ENCODE measurements at regions not wholly inside any gene's neighbourhood (a gene's known extent, or its start where the extent isn't known, plus 50 kb on each side); places are given as distances from the start of the nearest gene placed in this dataset.

DNA sequence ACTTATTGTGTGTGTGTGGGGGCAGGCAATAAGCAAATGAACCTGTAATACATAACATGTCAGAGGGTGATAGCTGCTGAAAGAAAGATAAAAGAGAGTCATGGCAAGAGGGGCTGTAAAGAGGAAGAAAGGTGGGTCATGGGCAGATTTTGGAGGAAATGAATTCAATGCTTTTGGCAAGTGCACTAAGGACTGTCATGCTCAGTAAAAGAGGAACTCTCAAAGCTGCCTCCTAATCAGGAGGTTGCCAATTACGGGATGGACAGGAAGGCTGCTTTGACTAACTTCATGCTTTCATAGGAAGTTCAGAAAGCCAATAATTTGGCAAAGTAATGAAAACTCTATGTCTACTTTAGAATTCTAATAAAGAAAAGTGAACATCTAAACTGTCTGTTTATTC lies 401.2 kb downstream of the SH2D4B start:
- H3K4me1 ChIP-seq (ENCODE audit: control insufficient read depth, extremely low read depth, insufficient read depth, low read length) = no peaks in the 10 kb centered on the region
- H4K20me1 ChIP-seq (ENCODE audit: control insufficient read depth, extremely low read depth, insufficient read depth, low read length) = no peaks in the 10 kb centered on the region
- H3K27me3 ChIP-seq (ENCODE audit: control insufficient read depth, insufficient read depth, low read length) = no peaks in the 10 kb centered on the region
- no peaks in the 10 kb centered on the region for H3K9me3 ChIP-seq (ENCODE audit: control insufficient read depth, insufficient read depth, low read depth, low read length)
- H2AFZ ChIP-seq (ENCODE audit: low read length) = no peak overlapping the region
- H3K4me3 ChIP-seq (replicated peaks in 1 of 4; ENCODE audit: control extremely low read depth in 1 of 4, insufficient read depth in 1 of 4, low read depth in 3 of 4, low read length in 4 of 4) = no peak overlapping the region
- no peak overlapping the region for H3K4me2 ChIP-seq (ENCODE audit: extremely low read depth, insufficient read depth, low read length)
- DNase-seq (ENCODE audit: low read depth in 2 of 2) = no peak
- no peak overlapping the region for H3K27ac ChIP-seq (ENCODE audit: insufficient read depth, low read length)
- H3K36me3 ChIP-seq (ENCODE audit: control insufficient read depth, insufficient read depth, low read length) = no peaks in the 10 kb centered on the region
- H3K9ac ChIP-seq (ENCODE audit: insufficient read depth, low read length) = no peak overlapping the region
- H3K79me2 ChIP-seq (ENCODE audit: control insufficient read depth, insufficient read depth, low read length) = no peaks in the 10 kb centered on the region
- TF ChIP-seq EZH2 (IDR thresholded peaks at IDR 0.05; ENCODE audit: low read length, missing control alignments) = no peak
- TF ChIP-seq, protein P1, sequence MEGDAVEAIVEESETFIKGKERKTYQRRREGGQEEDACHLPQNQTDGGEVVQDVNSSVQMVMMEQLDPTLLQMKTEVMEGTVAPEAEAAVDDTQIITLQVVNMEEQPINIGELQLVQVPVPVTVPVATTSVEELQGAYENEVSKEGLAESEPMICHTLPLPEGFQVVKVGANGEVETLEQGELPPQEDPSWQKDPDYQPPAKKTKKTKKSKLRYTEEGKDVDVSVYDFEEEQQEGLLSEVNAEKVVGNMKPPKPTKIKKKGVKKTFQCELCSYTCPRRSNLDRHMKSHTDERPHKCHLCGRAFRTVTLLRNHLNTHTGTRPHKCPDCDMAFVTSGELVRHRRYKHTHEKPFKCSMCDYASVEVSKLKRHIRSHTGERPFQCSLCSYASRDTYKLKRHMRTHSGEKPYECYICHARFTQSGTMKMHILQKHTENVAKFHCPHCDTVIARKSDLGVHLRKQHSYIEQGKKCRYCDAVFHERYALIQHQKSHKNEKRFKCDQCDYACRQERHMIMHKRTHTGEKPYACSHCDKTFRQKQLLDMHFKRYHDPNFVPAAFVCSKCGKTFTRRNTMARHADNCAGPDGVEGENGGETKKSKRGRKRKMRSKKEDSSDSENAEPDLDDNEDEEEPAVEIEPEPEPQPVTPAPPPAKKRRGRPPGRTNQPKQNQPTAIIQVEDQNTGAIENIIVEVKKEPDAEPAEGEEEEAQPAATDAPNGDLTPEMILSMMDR (conservative IDR thresholded peaks at IDR 0.05 in 1 of 2, IDR thresholded peaks at IDR 0.05 in 1 of 2; ENCODE audit: low read depth in 1 of 2, low read length in 2 of 2) = no peak

DNA sequence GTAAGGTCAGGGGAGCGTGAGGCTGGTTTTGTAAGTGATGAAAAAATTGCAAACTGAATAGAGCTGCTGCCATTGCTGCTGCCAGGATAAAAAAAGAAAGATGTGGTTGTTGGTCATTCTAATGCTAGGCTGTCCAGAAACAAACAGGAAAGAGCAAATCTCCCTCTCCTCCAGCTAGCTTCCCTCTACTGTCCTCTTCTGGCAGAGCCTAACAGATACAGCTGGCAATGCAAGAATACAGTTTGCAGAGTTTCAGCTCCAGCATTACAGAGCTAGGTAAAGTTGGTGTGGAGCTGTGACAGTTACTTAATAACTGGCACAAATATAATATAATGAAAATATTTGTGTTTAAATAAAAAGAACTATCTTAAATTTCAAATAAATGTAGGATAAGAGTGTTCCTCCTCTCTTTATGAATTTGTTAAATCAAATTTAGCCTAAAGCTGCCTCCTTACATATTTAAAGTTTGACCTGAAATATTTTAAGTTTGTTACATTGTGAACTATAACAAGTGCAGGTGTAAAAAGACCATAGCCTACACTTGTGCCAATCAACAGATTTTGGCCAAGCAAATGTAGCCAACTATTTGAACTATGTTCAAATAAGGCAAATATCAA lies 407.7 kb downstream of the SH2D4B start:
- TF ChIP-seq EZH2 (IDR thresholded peaks at IDR 0.05; ENCODE audit: low read length, missing control alignments) = no peak
- TF ChIP-seq, protein P1 (conservative IDR thresholded peaks at IDR 0.05 in 1 of 2, IDR thresholded peaks at IDR 0.05 in 1 of 2; ENCODE audit: low read depth in 1 of 2, low read length in 2 of 2) = no peak
- H3K9me3 ChIP-seq (ENCODE audit: control insufficient read depth, insufficient read depth, low read depth, low read length) = no peaks in the 10 kb centered on the region
- H3K9ac ChIP-seq (ENCODE audit: insufficient read depth, low read length) = no peak overlapping the region
- no peak overlapping the region for H3K27ac ChIP-seq (ENCODE audit: insufficient read depth, low read length)
- no peak overlapping the region for H2AFZ ChIP-seq (ENCODE audit: low read length)
- no peak for DNase-seq (ENCODE audit: low read depth in 2 of 2)
- H3K4me1 ChIP-seq (ENCODE audit: control insufficient read depth, extremely low read depth, insufficient read depth, low read length) = no peaks in the 10 kb centered on the region
- no peaks in the 10 kb centered on the region for H3K79me2 ChIP-seq (ENCODE audit: control insufficient read depth, insufficient read depth, low read length)
- no peaks in the 10 kb centered on the region for H3K36me3 ChIP-seq (ENCODE audit: control insufficient read depth, insufficient read depth, low read length)
- no peaks in the 10 kb centered on the region for H3K27me3 ChIP-seq (ENCODE audit: control insufficient read depth, insufficient read depth, low read length)
- no peak overlapping the region for H3K4me3 ChIP-seq (replicated peaks in 1 of 4; ENCODE audit: control extremely low read depth in 1 of 4, insufficient read depth in 1 of 4, low read depth in 3 of 4, low read length in 4 of 4)
- H4K20me1 ChIP-seq (ENCODE audit: control insufficient read depth, extremely low read depth, insufficient read depth, low read length) = no peaks in the 10 kb centered on the region
- H3K4me2 ChIP-seq (ENCODE audit: extremely low read depth, insufficient read depth, low read length) = no peak overlapping the region

DNA sequence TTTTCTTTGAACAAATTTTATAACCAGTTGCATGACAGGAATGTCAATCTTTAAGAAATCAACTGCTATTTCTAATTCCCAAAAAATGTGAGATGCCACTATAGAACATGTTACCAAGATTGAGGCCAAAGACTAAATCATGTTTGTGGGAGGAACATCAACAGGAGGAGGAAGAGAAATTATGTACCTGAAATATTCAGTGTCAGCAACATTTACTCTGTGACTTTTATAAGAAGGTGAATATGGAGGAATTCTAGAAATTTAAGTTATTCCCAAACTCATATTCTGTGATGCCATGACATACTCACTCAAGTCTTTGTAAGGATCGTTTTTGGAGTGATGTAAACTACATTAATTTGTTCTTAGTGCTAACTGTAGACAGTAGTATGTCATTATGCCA lies 408.4 kb downstream of the SH2D4B start:
- TF ChIP-seq, protein P1 (conservative IDR thresholded peaks at IDR 0.05 in 1 of 2, IDR thresholded peaks at IDR 0.05 in 1 of 2; ENCODE audit: low read depth in 1 of 2, low read length in 2 of 2) = no peak
- TF ChIP-seq EZH2 (IDR thresholded peaks at IDR 0.05; ENCODE audit: low read length, missing control alignments) = no peak
- H3K79me2 ChIP-seq (ENCODE audit: control insufficient read depth, insufficient read depth, low read length) = no peaks in the 10 kb centered on the region
- H3K9me3 ChIP-seq (ENCODE audit: control insufficient read depth, insufficient read depth, low read depth, low read length) = no peaks in the 10 kb centered on the region
- H3K4me1 ChIP-seq (ENCODE audit: control insufficient read depth, extremely low read depth, insufficient read depth, low read length) = no peaks in the 10 kb centered on the region
- no peaks in the 10 kb centered on the region for H3K36me3 ChIP-seq (ENCODE audit: control insufficient read depth, insufficient read depth, low read length)
- no peaks in the 10 kb centered on the region for H4K20me1 ChIP-seq (ENCODE audit: control insufficient read depth, extremely low read depth, insufficient read depth, low read length)
- no peak overlapping the region for H2AFZ ChIP-seq (ENCODE audit: low read length)
- no peak overlapping the region for H3K27ac ChIP-seq (ENCODE audit: insufficient read depth, low read length)
- no peak for DNase-seq (ENCODE audit: low read depth in 2 of 2)
- H3K4me2 ChIP-seq (ENCODE audit: extremely low read depth, insufficient read depth, low read length) = no peak overlapping the region
- H3K4me3 ChIP-seq (replicated peaks in 1 of 4; ENCODE audit: control extremely low read depth in 1 of 4, insufficient read depth in 1 of 4, low read depth in 3 of 4, low read length in 4 of 4) = no peak overlapping the region
- H3K27me3 ChIP-seq (ENCODE audit: control insufficient read depth, insufficient read depth, low read length) = no peaks in the 10 kb centered on the region
- H3K9ac ChIP-seq (ENCODE audit: insufficient read depth, low read length) = no peak overlapping the region

Measured in fibroblast of lung (primary cell).